NT2/D1 (cell line): ENCODE measurements at regions not wholly inside any gene's neighbourhood (a gene's known extent, or its start where the extent isn't known, plus 50 kb on each side); places are given as distances from the start of the nearest gene placed in this dataset.

Experiments used
- DNase-seq: peaks from one replicate; pipeline ENCODE4 v3.0.0-alpha.2; 2011; ENCODE audit warnings: low read depth, low spot score
- H3K27me3 ChIP-seq: 2 replicates; pipeline ENCODE4 v1.6.0; 2011; ENCODE audit warnings: mild to moderate bottlenecking; ENCODE audit not compliant: insufficient read length, insufficient read depth
- H3K36me3 ChIP-seq: 2 replicates; pipeline ENCODE4 v1.6.1; 2011; ENCODE audit warnings: mild to moderate bottlenecking, low read length, mixed read lengths; ENCODE audit not compliant: insufficient read depth, insufficient read length
- H3K4me1 ChIP-seq: 2 replicates; pipeline ENCODE4 v1.5.1; 2011; ENCODE audit not compliant: insufficient read depth, insufficient read length
- H3K4me3 ChIP-seq: 2 replicates; pipeline ENCODE4 v1.5.1; 2011; ENCODE audit warnings: low read depth; ENCODE audit not compliant: insufficient read length
- H3K9ac ChIP-seq: 2 replicates; pipeline ENCODE4 v1.6.0; 2011; ENCODE audit warnings: low read depth; ENCODE audit not compliant: insufficient read length
- H3K9me3 ChIP-seq: 2 replicates; pipeline ENCODE4 v1.5.1; 2011; ENCODE audit warnings: mild to moderate bottlenecking, low read length; ENCODE audit not compliant: insufficient read depth
- SUZ12 ChIP-seq: IDR thresholded peaks from 2 replicates; pipeline ENCODE4 v1.6.1; 2011; ENCODE audit not compliant: insufficient read length, insufficient read depth; ENCODE audit errors: extremely low read depth
- YY1 ChIP-seq: IDR thresholded peaks from 2 replicates; pipeline ENCODE4 v1.6.1; 2011; ENCODE audit not compliant: insufficient read length, insufficient read depth
- ZNF274 ChIP-seq: IDR thresholded peaks from 2 replicates; pipeline ENCODE4 v1.6.1; 2011; ENCODE audit warnings: mild to moderate bottlenecking, low read depth, low read length

- Histone ChIP-seq H3K27me3 (no peaks in the 10 kb centered on the region), H3K4me1 (peaks cover 29% of the 10 kb centered on the region), H3K9ac (peak overlapping the region; percentile 39), H3K9me3 (no peaks in the 10 kb centered on the region; the same call in 1 of the 2 replicates), H3K36me3 (no peaks in the 10 kb centered on the region), H3K4me3 (no peak overlapping the region)
- DNase-seq: no peak
- TF ChIP-seq ZNF274 (no peak), SUZ12 (no peak), YY1 (no peak)
Measured at GRCh38 chr6:44668391-44668930, 281.0 kb downstream of the CDC5L start.

GRCh38 chr6:44668976-44669934 lies 281.7 kb downstream of the CDC5L start:
- DNase-seq: no peak
- Histone ChIP-seq H3K9ac (no peak overlapping the region), H3K4me3 (no peak overlapping the region), H3K9me3 (no peaks in the 10 kb centered on the region; the same call in 1 of the 2 replicates), H3K27me3 (no peaks in the 10 kb centered on the region), H3K36me3 (no peaks in the 10 kb centered on the region), H3K4me1 (peaks cover 26% of the 10 kb centered on the region)
- no peak for TF ChIP-seq SUZ12
- no peak for TF ChIP-seq ZNF274
- TF ChIP-seq YY1: no peak

- Histone ChIP-seq H3K9ac (no peak overlapping the region), H3K27me3 (no peaks in the 10 kb centered on the region), H3K36me3 (no peaks in the 10 kb centered on the region), H3K9me3 (no peaks in the 10 kb centered on the region; the same call in 1 of the 2 replicates), H3K4me1 (peaks cover 26% of the 10 kb centered on the region), H3K4me3 (no peak overlapping the region)
- no peak for DNase-seq
- no peak for TF ChIP-seq SUZ12
- TF ChIP-seq YY1: no peak
- TF ChIP-seq ZNF274: no peak
Measured at GRCh38 chr6:44670146-44670545, 282.6 kb downstream of the CDC5L start.

GRCh38 chr6:44671333-44671732 lies 283.8 kb downstream of the CDC5L start:
- DNase-seq: no peak
- TF ChIP-seq ZNF274: no peak
- no peak for TF ChIP-seq YY1
- TF ChIP-seq SUZ12: no peak
- Histone ChIP-seq H3K4me1 (peaks cover 21% of the 10 kb centered on the region), H3K27me3 (no peaks in the 10 kb centered on the region), H3K36me3 (no peaks in the 10 kb centered on the region), H3K9ac (no peak overlapping the region), H3K9me3 (no peaks in the 10 kb centered on the region; the same call in 1 of the 2 replicates), H3K4me3 (no peak overlapping the region)

- TF ChIP-seq ZNF274 (no peak), SUZ12 (no peak), YY1 (no peak)
- H3K9ac ChIP-seq: peak overlapping the region; percentile 43
- no peak for DNase-seq
- no peaks in the 10 kb centered on the region for H3K36me3 ChIP-seq
- no peaks in the 10 kb centered on the region for H3K27me3 ChIP-seq
- H3K9me3 ChIP-seq: no peaks in the 10 kb centered on the region; the same call in 1 of the 2 replicates
- no peak overlapping the region for H3K4me3 ChIP-seq
- H3K4me1 ChIP-seq: peaks cover 19% of the 10 kb centered on the region
Measured at GRCh38 chr6:44672086-44672485, 284.6 kb downstream of the CDC5L start.

GRCh38 chr6:44672841-44673240 lies 285.3 kb downstream of the CDC5L start:
- Histone ChIP-seq H3K9me3 (no peaks in the 10 kb centered on the region; the same call in 1 of the 2 replicates), H3K9ac (no peak overlapping the region), H3K27me3 (no peaks in the 10 kb centered on the region), H3K36me3 (no peaks in the 10 kb centered on the region), H3K4me3 (no peak overlapping the region), H3K4me1 (peaks cover 15% of the 10 kb centered on the region)
- no peak for DNase-seq
- TF ChIP-seq YY1: no peak
- no peak for TF ChIP-seq ZNF274
- no peak for TF ChIP-seq SUZ12
